Osteoblast (primary cell): ENCODE measurements at regions not wholly inside any gene's neighbourhood (a gene's known extent, or its start where the extent isn't known, plus 50 kb on each side); places are given as distances from the start of the nearest gene placed in this dataset.

Experiments used
- DNase-seq: peaks from one replicate; pipeline ENCODE4 v3.0.0; 2011; ENCODE audit warnings: low spot score, mixed read lengths; ENCODE audit not compliant: insufficient read length; ENCODE audit errors: missing footprints
- H2AFZ ChIP-seq: 2 replicates; pipeline ENCODE4 v1.6.0; 2011; ENCODE audit warnings: mild to moderate bottlenecking, low read length
- H3K27ac ChIP-seq: 2 replicates; pipeline ENCODE4 v1.5.1; 2011; ENCODE audit warnings: mild to moderate bottlenecking, low read depth, low read length, moderate library complexity
- H3K27me3 ChIP-seq: 2 replicates; pipeline ENCODE4 v1.6.0; 2012; ENCODE audit warnings: mild to moderate bottlenecking, control low read depth, inconsistent platforms, low read length, moderate library complexity; ENCODE audit not compliant: insufficient read depth
- H3K36me3 ChIP-seq: 2 replicates; pipeline ENCODE4 v1.5.1; 2011; ENCODE audit warnings: mild to moderate bottlenecking, low read length, control low read depth, moderate library complexity; ENCODE audit not compliant: insufficient read depth
- H3K4me1 ChIP-seq: 2 replicates; pipeline ENCODE4 v1.5.1; 2011; ENCODE audit warnings: mild to moderate bottlenecking, low read length, control low read depth, moderate library complexity; ENCODE audit not compliant: insufficient read depth
- H3K4me2 ChIP-seq: 2 replicates; pipeline ENCODE4 v1.6.0; 2011; ENCODE audit warnings: mild to moderate bottlenecking, low read length; ENCODE audit not compliant: insufficient read depth
- H3K4me3 ChIP-seq: fragments of 200-600 bp; sonication (generic); 3 replicates; pipeline ENCODE4 v1.5.1; 2012; ENCODE audit warnings: mild to moderate bottlenecking, low read length, inconsistent platforms; ENCODE audit not compliant: insufficient read depth
- H3K79me2 ChIP-seq: 2 replicates; pipeline ENCODE4 v1.6.0; 2012; ENCODE audit warnings: mild to moderate bottlenecking, low read length, control low read depth, inconsistent platforms; ENCODE audit not compliant: insufficient read depth
- H3K9me3 ChIP-seq: 2 replicates; pipeline ENCODE4 v1.5.1; 2011; ENCODE audit warnings: low read depth, low read length, control low read depth
- H4K20me1 ChIP-seq: 2 replicates; pipeline ENCODE4 v1.6.0; 2012; ENCODE audit warnings: mild to moderate bottlenecking, low read length, control low read depth; ENCODE audit not compliant: insufficient read depth
- CTCF ChIP-seq: IDR thresholded peaks from 2 replicates; pipeline ENCODE4 v1.5.1; 2011; ENCODE audit warnings: mild to moderate bottlenecking, low read depth, low read length, moderate library complexity; ENCODE audit errors: extremely low read depth

GRCh38 chr11:82663535-82663934, 70.1 kb downstream of the FAM181B start:
- no peak for DNase-seq
- Histone ChIP-seq H3K4me1 (no peaks in the 10 kb centered on the region), H2AFZ (no peak overlapping the region), H3K79me2 (no peaks in the 10 kb centered on the region), H3K27ac (no peak overlapping the region), H3K36me3 (no peaks in the 10 kb centered on the region), H3K4me3 (no peak overlapping the region), H3K9me3 (no peaks in the 10 kb centered on the region), H4K20me1 (no peaks in the 10 kb centered on the region), H3K4me2 (no peak overlapping the region), H3K27me3 (no peaks in the 10 kb centered on the region)
- TF ChIP-seq CTCF = no peak

GRCh38 chr11:82653752-82654151, 79.9 kb downstream of the FAM181B start:
- Histone ChIP-seq H3K9me3 (no peaks in the 10 kb centered on the region), H3K79me2 (no peaks in the 10 kb centered on the region), H3K4me3 (no peak overlapping the region), H3K27ac (no peak overlapping the region), H3K4me2 (no peak overlapping the region), H3K36me3 (no peaks in the 10 kb centered on the region), H2AFZ (no peak overlapping the region), H4K20me1 (no peaks in the 10 kb centered on the region), H3K27me3 (no peaks in the 10 kb centered on the region), H3K4me1 (no peaks in the 10 kb centered on the region)
- TF ChIP-seq CTCF = no peak
- no peak for DNase-seq

- H2AFZ ChIP-seq = no peak overlapping the region
- no peak for TF ChIP-seq CTCF
- H3K27me3 ChIP-seq = no peaks in the 10 kb centered on the region
- no peaks in the 10 kb centered on the region for H3K79me2 ChIP-seq
- no peak overlapping the region for H3K4me3 ChIP-seq
- DNase-seq = no peak
- H4K20me1 ChIP-seq = no peaks in the 10 kb centered on the region
- no peaks in the 10 kb centered on the region for H3K36me3 ChIP-seq
- H3K4me1 ChIP-seq = no peaks in the 10 kb centered on the region
- H3K9me3 ChIP-seq = no peaks in the 10 kb centered on the region
- no peak overlapping the region for H3K4me2 ChIP-seq
- no peak overlapping the region for H3K27ac ChIP-seq
These were observed 94.4 kb downstream of the FAM181B start for GRCh38 chr11:82639251-82639650.

- no peaks in the 10 kb centered on the region for H3K9me3 ChIP-seq
- H4K20me1 ChIP-seq = no peaks in the 10 kb centered on the region
- no peaks in the 10 kb centered on the region for H3K36me3 ChIP-seq
- no peak overlapping the region for H3K27ac ChIP-seq
- H3K4me2 ChIP-seq = no peak overlapping the region
- H2AFZ ChIP-seq = no peak overlapping the region
- no peaks in the 10 kb centered on the region for H3K79me2 ChIP-seq
- no peaks in the 10 kb centered on the region for H3K27me3 ChIP-seq
- H3K4me3 ChIP-seq = no peak overlapping the region
- no peak for DNase-seq
- no peaks in the 10 kb centered on the region for H3K4me1 ChIP-seq
- TF ChIP-seq CTCF = no peak
These were observed 97.0 kb downstream of the FAM181B start for GRCh38 chr11:82636615-82637014.
